ENCODE measurements at regions not wholly inside any gene's neighbourhood (a gene's known extent, or its start where the extent isn't known, plus 50 kb on each side); places are given as distances from the start of the nearest gene placed in this dataset.

- Histone ChIP-seq H3K27me3 (ENCODE audit: insufficient read depth, poor library complexity, severe bottlenecking) (no peaks in the 10 kb centered on the region), H3K4me3 (replicated peaks; ENCODE audit: insufficient read depth, low read length) (no peak overlapping the region), H3K27ac (replicated peaks) (no peak overlapping the region)
- DNase-seq (ENCODE audit: low read depth in 1 of 2, low spot score in 1 of 2) = no peak
- TF ChIP-seq GABPA (IDR thresholded peaks at IDR 0.05; ENCODE audit: low read depth) = no peak
- no peak for TF ChIP-seq SPI1 (IDR thresholded peaks at IDR 0.05; ENCODE audit: borderline replicate concordance, low read depth)
- no peak for TF ChIP-seq POLR2AphosphoS5 (IDR thresholded peaks at IDR 0.05; ENCODE audit: low read depth)
- no peak for TF ChIP-seq REST (IDR thresholded peaks at IDR 0.05; ENCODE audit: insufficient replicate concordance, low read depth)
- TF ChIP-seq CTCF (IDR thresholded peaks at IDR 0.05; ENCODE audit: insufficient read depth, low read length) = no peak
These were observed 336.4 kb upstream of the FMN2 start for GRCh38 chr1:239755107-239755912.

GRCh38 chr1:239757716-239758115, 334.0 kb upstream of the FMN2 start:
- no peak for DNase-seq (ENCODE audit: low read depth in 1 of 2, low spot score in 1 of 2)
- Histone ChIP-seq H3K27ac (replicated peaks) (no peak overlapping the region), H3K27me3 (ENCODE audit: insufficient read depth, poor library complexity, severe bottlenecking) (no peaks in the 10 kb centered on the region), H3K4me3 (replicated peaks; ENCODE audit: insufficient read depth, low read length) (no peak overlapping the region)
- TF ChIP-seq POLR2AphosphoS5 (IDR thresholded peaks at IDR 0.05; ENCODE audit: low read depth) (no peak), CTCF (IDR thresholded peaks at IDR 0.05; ENCODE audit: insufficient read depth, low read length) (no peak), GABPA (IDR thresholded peaks at IDR 0.05; ENCODE audit: low read depth) (no peak), REST (IDR thresholded peaks at IDR 0.05; ENCODE audit: insufficient replicate concordance, low read depth) (no peak), SPI1 (IDR thresholded peaks at IDR 0.05; ENCODE audit: borderline replicate concordance, low read depth) (no peak)

- DNase-seq (ENCODE audit: low read depth in 1 of 2, low spot score in 1 of 2) = no peak
- H3K27ac ChIP-seq (replicated peaks) = no peak overlapping the region
- TF ChIP-seq SPI1 (IDR thresholded peaks at IDR 0.05; ENCODE audit: borderline replicate concordance, low read depth) = no peak
- no peak for TF ChIP-seq GABPA (IDR thresholded peaks at IDR 0.05; ENCODE audit: low read depth)
- TF ChIP-seq POLR2AphosphoS5 (IDR thresholded peaks at IDR 0.05; ENCODE audit: low read depth) = no peak
- TF ChIP-seq CTCF (IDR thresholded peaks at IDR 0.05; ENCODE audit: insufficient read depth, low read length) = no peak
- no peak for TF ChIP-seq REST (IDR thresholded peaks at IDR 0.05; ENCODE audit: insufficient replicate concordance, low read depth)
- no peaks in the 10 kb centered on the region for H3K27me3 ChIP-seq (ENCODE audit: insufficient read depth, poor library complexity, severe bottlenecking)
- no peak overlapping the region for H3K4me3 ChIP-seq (replicated peaks; ENCODE audit: insufficient read depth, low read length)
These were observed 332.9 kb upstream of the FMN2 start for GRCh38 chr1:239758756-239759155.
